Spleen (tissue), 11 donors: ENCODE measurements at regions not wholly inside any gene's neighbourhood (a gene's known extent, or its start where the extent isn't known, plus 50 kb on each side); places are given as distances from the start of the nearest gene placed in this dataset.

Experiments
- DNase-seq: peaks from one replicate; pipeline ENCODE4 v3.0.0-alpha.2; 2020
- H3K27ac ChIP-seq, 8 donors: fragments of 200-600 bp; sonication (generic) in 7 of 8; 1 replicate in 4 of 8; 2 replicates in 4 of 8; pipeline versions ENCODE4 v1.5.0 to v1.8.0; 2016 to 2021; ENCODE audit warnings: inconsistent platforms in 4 of 8, mild to moderate bottlenecking in 4 of 8, moderate library complexity in 1 of 8
- H3K27me3 ChIP-seq, 7 donors: fragments of 200-600 bp; sonication (generic) in 6 of 7; replicated peaks in 1 of 7; 1 replicate in 4 of 7; 2 replicates in 3 of 7; pipeline versions ENCODE4 v1.5.0 to v1.8.0; 2016 to 2021; ENCODE audit warnings: inconsistent platforms in 3 of 7, mild to moderate bottlenecking in 1 of 7
- H3K36me3 ChIP-seq, 6 donors: fragments of 200-600 bp; sonication (generic) in 5 of 6; 1 replicate in 4 of 6; 2 replicates in 2 of 6; pipeline versions ENCODE4 v1.5.0 to v1.8.0; 2016 to 2021; ENCODE audit warnings: inconsistent platforms in 2 of 6
- H3K4me1 ChIP-seq, 6 donors: fragments of 200-600 bp; sonication (generic) in 5 of 6; 1 replicate in 3 of 6; 2 replicates in 3 of 6; pipeline versions ENCODE4 v1.5.0 to v1.8.0; 2016 to 2021; ENCODE audit warnings: inconsistent platforms in 3 of 6
- H3K4me3 ChIP-seq, 8 donors: fragments of 200-600 bp; sonication (generic) in 7 of 8; 1 replicate in 4 of 8; 2 replicates in 4 of 8; pipeline versions ENCODE4 v1.5.0 to v1.8.0; 2016 to 2021; ENCODE audit warnings: inconsistent platforms in 4 of 8, mild to moderate bottlenecking in 4 of 8, moderate library complexity in 2 of 8
- H3K9me3 ChIP-seq, 8 donors: fragments of 200-600 bp; sonication (generic) in 7 of 8; 1 replicate in 4 of 8; 2 replicates in 4 of 8; pipeline versions ENCODE4 v1.5.0 to v1.8.0; 2016 to 2021; ENCODE audit warnings: inconsistent platforms in 4 of 8
- POLR2A ChIP-seq, 3 donors: fragments of 450-650 bp; IDR thresholded peaks; one replicate each; pipeline ENCODE4 v1.5.1; 2017; ENCODE audit warnings: antibody characterized with exemption in 3 of 3, mild to moderate bottlenecking in 1 of 3
- POLR2AphosphoS5 ChIP-seq, 3 donors: sonication (generic); formaldehyde crosslinking; IDR thresholded peaks; one replicate each; pipeline ENCODE4 v1.5.1; 2017; ENCODE audit warnings: antibody characterized with exemption in 3 of 3
- WGBS, 5 donors: extraction: QIAGEN DNeasy Blood & Tissue Kit in 3 of 5; methylation state at CpG; one replicate each; pipeline versions ENCODE4 v1.1.5 to v1.1.7; 2013 to 2018; 5-methylcytosine and 5-hydroxymethylcytosine counted together
- intact Hi-C: fragments of 100-400 bp; cut with DNase I; formaldehyde crosslinking; loops from one replicate; pipeline ENCODE4 v1.15.0; 2023; ENCODE audit warnings: low total_unique reads
- TF ChIP-seq, protein P1 (sequence below), 11 experiments: fragments of 200-600 bp in 7 of 11; fragments of 450-650 bp in 4 of 11; sonication (generic) in 4 of 11; IDR thresholded peaks in 8 of 11; conservative IDR thresholded peaks in 3 of 11; 1 replicate in 7 of 11; 2 replicates in 4 of 11; pipeline versions ENCODE4 v1.4.0 to v1.8.0; 2016 to 2021; ENCODE audit warnings: antibody characterized with exemption in 11 of 11, inconsistent platforms in 4 of 11, mild to moderate bottlenecking in 1 of 11
- donor health status: healthy with polysubstance abuse.
- donor health status: DM: no; HTN: no; CAD: no; lungs with moderate emphysema.
- donor health status: DM: no; HTN: no; CAD: no.
- donor health status: Bipolar disorder and iron deficiency.
- donor health status: healthy.
- donor health status: DM: no; HTN: no; CAD: no.
- donor health status: DM: yes; HTN: yes; CAD: no.

DNA sequence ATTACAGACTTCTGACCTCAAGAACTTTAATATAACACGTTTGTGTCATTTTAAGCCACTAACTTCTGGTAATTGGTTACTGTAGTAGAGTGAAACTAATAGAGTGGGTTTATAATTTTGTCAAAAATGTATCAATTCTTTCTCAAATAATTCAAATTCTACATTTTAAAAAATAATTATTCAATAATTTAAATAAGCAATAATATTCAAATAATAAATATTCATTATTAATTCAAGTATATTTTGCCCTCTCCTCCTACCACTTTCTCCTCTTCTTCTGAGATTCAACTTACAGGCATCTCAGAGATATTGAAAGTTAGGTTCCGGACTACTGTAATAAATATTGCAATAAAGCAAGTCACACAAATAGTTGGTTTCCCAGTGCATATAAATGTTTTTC lies 1107.1 kb downstream of the KCNT2 start:
- DNase-seq, result no peak
- no peak for TF ChIP-seq POLR2AphosphoS5 (IDR thresholded peaks at IDR 0.05)
- TF ChIP-seq, protein P1, sequence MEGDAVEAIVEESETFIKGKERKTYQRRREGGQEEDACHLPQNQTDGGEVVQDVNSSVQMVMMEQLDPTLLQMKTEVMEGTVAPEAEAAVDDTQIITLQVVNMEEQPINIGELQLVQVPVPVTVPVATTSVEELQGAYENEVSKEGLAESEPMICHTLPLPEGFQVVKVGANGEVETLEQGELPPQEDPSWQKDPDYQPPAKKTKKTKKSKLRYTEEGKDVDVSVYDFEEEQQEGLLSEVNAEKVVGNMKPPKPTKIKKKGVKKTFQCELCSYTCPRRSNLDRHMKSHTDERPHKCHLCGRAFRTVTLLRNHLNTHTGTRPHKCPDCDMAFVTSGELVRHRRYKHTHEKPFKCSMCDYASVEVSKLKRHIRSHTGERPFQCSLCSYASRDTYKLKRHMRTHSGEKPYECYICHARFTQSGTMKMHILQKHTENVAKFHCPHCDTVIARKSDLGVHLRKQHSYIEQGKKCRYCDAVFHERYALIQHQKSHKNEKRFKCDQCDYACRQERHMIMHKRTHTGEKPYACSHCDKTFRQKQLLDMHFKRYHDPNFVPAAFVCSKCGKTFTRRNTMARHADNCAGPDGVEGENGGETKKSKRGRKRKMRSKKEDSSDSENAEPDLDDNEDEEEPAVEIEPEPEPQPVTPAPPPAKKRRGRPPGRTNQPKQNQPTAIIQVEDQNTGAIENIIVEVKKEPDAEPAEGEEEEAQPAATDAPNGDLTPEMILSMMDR (IDR thresholded peaks at IDR 0.05 in 8 of 11, conservative IDR thresholded peaks at IDR 0.05 in 3 of 11), result no peak
- TF ChIP-seq POLR2A (IDR thresholded peaks at IDR 0.05), result no peak
- 71 to 89% (median 78%) methylated on average over 2 of the region's 2 CpGs for WGBS, 5 donors
- H3K36me3 ChIP-seq, result no peaks in the 10 kb centered on the region
- peaks cover 0 to 3% (median 0%) of the 10 kb centered on the region in 8 donors for H3K9me3 ChIP-seq
- H3K27me3 ChIP-seq, result no peaks in the 10 kb centered on the region
- H3K4me3 ChIP-seq, result no peak overlapping the region
- no peak overlapping the region for H3K27ac ChIP-seq
- intact Hi-C loops, result no loop called here
- no peaks in the 10 kb centered on the region for H3K4me1 ChIP-seq

DNA sequence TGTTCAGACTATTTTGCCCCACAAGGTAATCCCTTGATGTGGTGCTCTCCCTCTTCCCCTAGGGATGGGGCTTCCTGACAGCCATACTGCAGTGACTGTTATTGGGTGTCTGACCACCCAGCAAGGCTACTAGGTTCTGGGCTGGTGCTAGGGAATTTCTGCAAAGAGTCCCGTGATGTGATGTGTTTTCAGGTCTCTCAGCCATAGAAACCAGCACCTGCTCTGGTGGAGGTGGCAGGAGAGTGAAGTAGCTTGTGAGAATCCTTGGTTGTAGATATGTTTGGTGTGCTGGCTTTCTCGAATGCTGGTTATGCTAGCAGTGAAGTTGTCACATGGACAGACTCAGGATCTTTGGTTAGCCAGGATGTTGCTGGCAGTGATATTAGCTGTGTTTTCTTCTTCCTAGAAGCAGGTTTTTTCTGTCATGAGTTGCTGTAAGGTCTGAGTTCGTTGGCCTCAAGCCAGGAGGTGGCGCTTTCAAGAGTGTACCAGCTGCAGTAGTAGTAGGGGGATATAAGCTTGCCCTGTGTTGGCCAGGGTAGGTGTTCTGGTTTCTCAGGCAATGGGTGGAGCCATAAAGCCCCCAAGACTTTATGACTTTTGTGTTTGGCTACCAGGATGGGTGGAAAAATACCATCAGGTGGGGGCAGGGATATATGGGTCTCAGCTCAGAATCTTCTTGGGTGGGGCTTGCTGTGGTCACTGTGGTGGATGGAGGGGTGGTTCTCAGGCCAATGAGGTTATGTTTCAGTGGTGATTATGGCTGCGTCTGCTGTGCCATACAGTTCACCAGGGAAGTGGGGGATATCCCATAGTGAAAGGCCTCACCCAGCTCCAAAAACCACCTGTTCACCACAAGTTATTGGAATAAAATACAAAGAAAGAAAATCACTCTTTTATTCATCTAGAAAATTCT lies 1112.3 kb downstream of the KCNT2 start:
- intact Hi-C loops, result no loop called here
- Histone ChIP-seq H3K4me1 (no peaks in the 10 kb centered on the region), H3K27me3 (no peaks in the 10 kb centered on the region), H3K9me3 (peaks cover 0 to 24% (median 10%) of the 10 kb centered on the region in 8 donors), H3K27ac (no peak overlapping the region), H3K36me3 (no peaks in the 10 kb centered on the region), H3K4me3 (no peak overlapping the region)
- TF ChIP-seq POLR2A (IDR thresholded peaks at IDR 0.05) (no peak), POLR2AphosphoS5 (IDR thresholded peaks at IDR 0.05) (no peak)
- TF ChIP-seq, protein P1 (IDR thresholded peaks at IDR 0.05 in 8 of 11, conservative IDR thresholded peaks at IDR 0.05 in 3 of 11), result no peak
- DNase-seq, result peak; percentile 21
- 50 to 83% (median 60%) methylated on average over 5 of the region's 5 CpGs for WGBS, 5 donors

DNA sequence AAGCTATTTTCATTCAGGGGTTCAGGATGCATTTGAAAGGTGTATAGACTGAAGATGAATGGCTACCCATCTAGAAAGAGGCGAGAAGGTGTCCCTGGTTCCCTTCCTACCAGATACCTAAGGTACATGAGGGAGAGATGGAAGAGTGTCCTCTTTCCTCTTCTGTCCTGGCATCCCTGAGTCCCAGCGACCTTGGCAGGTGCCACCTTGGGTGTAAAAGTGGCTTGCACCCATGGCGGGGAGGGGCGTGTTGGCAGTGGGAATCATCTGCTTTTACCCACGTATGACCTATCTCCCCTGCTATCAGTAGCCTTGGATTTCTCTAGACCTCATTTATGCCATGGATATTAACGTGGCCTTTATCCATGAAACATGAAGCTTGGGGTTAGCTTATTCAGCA lies 1126.1 kb downstream of the KCNT2 start:
- H3K36me3 ChIP-seq, result no peaks in the 10 kb centered on the region
- WGBS, 5 donors, result 82 to 97% (median 92%) methylated on average over 6 of the region's 6 CpGs
- intact Hi-C loops, result no loop called here
- H3K27me3 ChIP-seq, result no peaks in the 10 kb centered on the region
- DNase-seq, result peak; percentile 33
- H3K27ac ChIP-seq, result no peak overlapping the region
- TF ChIP-seq, protein P1 (IDR thresholded peaks at IDR 0.05 in 8 of 11, conservative IDR thresholded peaks at IDR 0.05 in 3 of 11), result no peak
- TF ChIP-seq POLR2AphosphoS5 (IDR thresholded peaks at IDR 0.05), result no peak
- no peak overlapping the region for H3K4me3 ChIP-seq
- peaks cover 0 to 12% (median 0%) of the 10 kb centered on the region in 8 donors for H3K9me3 ChIP-seq
- no peaks in the 10 kb centered on the region for H3K4me1 ChIP-seq

DNA sequence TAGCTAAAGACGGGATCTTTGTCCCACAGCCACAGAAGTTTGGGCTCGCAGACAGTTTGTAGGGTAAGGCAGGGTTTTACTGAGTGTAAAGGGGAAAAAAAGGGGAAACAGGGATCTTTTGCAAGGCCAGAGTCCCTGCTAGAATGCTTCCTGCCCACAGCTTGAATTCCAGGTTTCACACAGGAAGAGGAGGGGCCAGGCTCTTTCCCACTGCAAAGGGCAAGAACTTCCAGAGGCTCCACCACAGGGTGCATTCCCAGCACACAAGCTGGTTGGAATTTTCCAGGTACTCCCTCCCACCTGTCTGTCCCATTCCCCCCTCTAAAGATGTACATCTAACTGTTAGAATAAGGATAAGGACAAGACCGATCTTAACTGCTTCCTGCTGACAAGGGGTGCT lies 1126.9 kb downstream of the KCNT2 start:
- no peak overlapping the region for H3K27ac ChIP-seq
- TF ChIP-seq POLR2AphosphoS5 (IDR thresholded peaks at IDR 0.05) (no peak), POLR2A (IDR thresholded peaks at IDR 0.05) (no peak)
- TF ChIP-seq, protein P1 (IDR thresholded peaks at IDR 0.05 in 8 of 11, conservative IDR thresholded peaks at IDR 0.05 in 3 of 11), result no peak
- intact Hi-C loops, result no loop called here

More for the DNA sequence above, 1126.9 kb downstream of the KCNT2 start:
- whole genome bisulfite sequencing, 5 donors, result 75 to 85% (median 82%) methylated on average over 3 of the region's 3 CpGs
- H3K4me1 ChIP-seq, result no peaks in the 10 kb centered on the region
- no peaks in the 10 kb centered on the region for H3K36me3 ChIP-seq
- DNase-seq, result peak; percentile 22
- H3K9me3 ChIP-seq, result peaks cover 0 to 12% (median 0%) of the 10 kb centered on the region in 8 donors
- no peak overlapping the region for H3K4me3 ChIP-seq
- H3K27me3 ChIP-seq, result no peaks in the 10 kb centered on the region
